Body of pancreas (tissue), 4 donors: ENCODE measurements at regions not wholly inside any gene's neighbourhood (a gene's known extent, or its start where the extent isn't known, plus 50 kb on each side); places are given as distances from the start of the nearest gene placed in this dataset.

Experiments used
- ATAC-seq: fragments of 150-250 bp; one replicate; pipeline ENCODE4 v1.9.1; 2016
- DNase-seq, 4 donors: peaks; one replicate each; pipeline ENCODE4 v3.0.0-alpha.2; 2019
- H3K27ac ChIP-seq, 4 donors: fragments of 200-600 bp; sonication (generic); 1 replicate in 3 of 4; 2 replicates in 1 of 4; pipeline versions ENCODE4 v1.5.1 to v1.6.1; 2016 to 2019; ENCODE audit warnings: mild to moderate bottlenecking in 1 of 4, mixed read lengths in 1 of 4, moderate library complexity in 1 of 4
- H3K27me3 ChIP-seq, 2 donors: fragments of 200-600 bp; sonication (generic); one replicate each; pipeline ENCODE4 v1.6.0; 2016; ENCODE audit warnings: mild to moderate bottlenecking in 1 of 2
- H3K36me3 ChIP-seq, 2 donors: fragments of 200-600 bp; sonication (generic); replicated peaks in 1 of 2; 2 replicates each; pipeline ENCODE4 v1.5.1; 2016; ENCODE audit warnings: low read depth in 2 of 2; ENCODE audit not compliant: insufficient read depth in 1 of 2
- H3K4me1 ChIP-seq: fragments of 200-600 bp; sonication (generic); one replicate; pipeline ENCODE4 v1.6.0; 2016
- H3K4me3 ChIP-seq, 2 donors: fragments of 200-600 bp; sonication (generic); 1 replicate in 1 of 2; 2 replicates in 1 of 2; pipeline ENCODE4 v1.5.1; 2016 to 2019
- H3K9me3 ChIP-seq, 3 donors: fragments of 200-600 bp; sonication (generic); 1 replicate in 2 of 3; 2 replicates in 1 of 3; pipeline ENCODE4 v1.5.1; 2016
- POLR2A ChIP-seq, 3 donors: fragments of 450-650 bp; IDR thresholded peaks; one replicate each; pipeline ENCODE4 v1.6.1; 2016; ENCODE audit warnings: antibody characterized with exemption in 3 of 3, mild to moderate bottlenecking in 2 of 3
- WGBS, 2 donors: methylation state at CpG; one replicate each; pipeline ENCODE4 v1.1.5; 2017; 5-methylcytosine and 5-hydroxymethylcytosine counted together
- intact Hi-C: fragments of 100-400 bp; cut with DNase I; formaldehyde crosslinking; loops from one replicate; pipeline ENCODE4 v1.15.1; 2023
- TF ChIP-seq, protein P1 (sequence below), 7 experiments: fragments of 450-650 bp in 4 of 7; fragments of 200-600 bp in 3 of 7; sonication (generic) in 3 of 7; IDR thresholded peaks; one replicate each; pipeline ENCODE4 v1.5.1; 2016 to 2019; ENCODE audit warnings: antibody characterized with exemption in 7 of 7

DNA sequence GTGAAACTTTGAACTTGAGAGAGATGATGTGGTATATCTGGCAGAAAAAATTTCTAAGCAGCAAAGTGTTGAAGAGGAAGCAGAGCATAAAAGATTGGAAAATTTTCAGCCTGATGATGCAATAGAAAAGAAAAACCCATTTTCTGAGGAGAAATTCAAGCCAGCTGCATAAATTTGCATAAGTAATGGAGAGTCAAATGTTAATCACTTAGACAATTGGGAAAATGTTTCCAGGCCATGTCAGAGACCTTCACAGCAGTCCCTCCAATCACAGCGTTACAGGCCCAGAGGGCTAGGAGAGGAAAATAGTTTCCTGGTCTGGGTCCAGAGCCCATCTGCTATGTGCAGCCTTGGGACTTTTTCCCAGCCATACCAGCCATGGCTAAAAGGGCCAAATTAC lies 469.0 kb upstream of the FOXG1 start:
- Histone ChIP-seq H3K4me3 (no peak overlapping the region), H3K27ac (no peak overlapping the region), H3K9me3 (no peaks in the 10 kb centered on the region), H3K36me3 (no peaks in the 10 kb centered on the region), H3K4me1 (no peaks in the 10 kb centered on the region), H3K27me3 (no peaks in the 10 kb centered on the region)
- DNase-seq (no peak), ATAC-seq (no peak)
- 63 to 70% methylated on average over 1 of the region's 1 CpG for WGBS, 2 donors
- TF ChIP-seq POLR2A (IDR thresholded peaks at IDR 0.05) = no peak
- TF ChIP-seq, protein P1, sequence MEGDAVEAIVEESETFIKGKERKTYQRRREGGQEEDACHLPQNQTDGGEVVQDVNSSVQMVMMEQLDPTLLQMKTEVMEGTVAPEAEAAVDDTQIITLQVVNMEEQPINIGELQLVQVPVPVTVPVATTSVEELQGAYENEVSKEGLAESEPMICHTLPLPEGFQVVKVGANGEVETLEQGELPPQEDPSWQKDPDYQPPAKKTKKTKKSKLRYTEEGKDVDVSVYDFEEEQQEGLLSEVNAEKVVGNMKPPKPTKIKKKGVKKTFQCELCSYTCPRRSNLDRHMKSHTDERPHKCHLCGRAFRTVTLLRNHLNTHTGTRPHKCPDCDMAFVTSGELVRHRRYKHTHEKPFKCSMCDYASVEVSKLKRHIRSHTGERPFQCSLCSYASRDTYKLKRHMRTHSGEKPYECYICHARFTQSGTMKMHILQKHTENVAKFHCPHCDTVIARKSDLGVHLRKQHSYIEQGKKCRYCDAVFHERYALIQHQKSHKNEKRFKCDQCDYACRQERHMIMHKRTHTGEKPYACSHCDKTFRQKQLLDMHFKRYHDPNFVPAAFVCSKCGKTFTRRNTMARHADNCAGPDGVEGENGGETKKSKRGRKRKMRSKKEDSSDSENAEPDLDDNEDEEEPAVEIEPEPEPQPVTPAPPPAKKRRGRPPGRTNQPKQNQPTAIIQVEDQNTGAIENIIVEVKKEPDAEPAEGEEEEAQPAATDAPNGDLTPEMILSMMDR (IDR thresholded peaks at IDR 0.05) = no peak
- intact Hi-C loops = no loop called here

DNA sequence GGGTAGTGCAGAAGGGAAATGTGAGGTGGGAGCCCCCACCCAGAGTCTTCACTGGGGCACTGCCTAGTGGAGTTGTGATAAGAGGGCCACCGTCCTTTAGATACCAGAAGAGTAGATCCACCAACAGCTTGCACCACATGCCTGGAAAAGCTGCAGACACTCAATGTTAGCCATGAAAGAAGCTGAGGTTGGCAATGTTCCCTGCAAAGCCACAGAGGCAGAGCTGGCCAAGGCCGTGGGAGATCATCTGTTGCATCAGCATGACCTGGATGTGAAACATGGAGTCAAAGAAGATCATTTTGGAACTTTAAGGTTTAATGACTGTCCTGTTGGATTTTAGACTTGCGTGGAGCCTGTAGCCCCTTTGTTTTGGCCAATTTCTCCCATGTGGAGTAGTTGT lies 468.4 kb upstream of the FOXG1 start:
- no peak for TF ChIP-seq POLR2A (IDR thresholded peaks at IDR 0.05)
- TF ChIP-seq, protein P1 (IDR thresholded peaks at IDR 0.05) = no peak
- DNase-seq = no peak
- no peak overlapping the region for H3K4me3 ChIP-seq
- no peak for ATAC-seq
- H3K36me3 ChIP-seq = no peaks in the 10 kb centered on the region
- no peaks in the 10 kb centered on the region for H3K4me1 ChIP-seq
- H3K9me3 ChIP-seq = no peaks in the 10 kb centered on the region
- H3K27me3 ChIP-seq = no peaks in the 10 kb centered on the region
- H3K27ac ChIP-seq = no peak overlapping the region
- WGBS, 2 donors = 55 to 82% methylated on average over 3 of the region's 3 CpGs
- intact Hi-C loops = no loop called here

DNA sequence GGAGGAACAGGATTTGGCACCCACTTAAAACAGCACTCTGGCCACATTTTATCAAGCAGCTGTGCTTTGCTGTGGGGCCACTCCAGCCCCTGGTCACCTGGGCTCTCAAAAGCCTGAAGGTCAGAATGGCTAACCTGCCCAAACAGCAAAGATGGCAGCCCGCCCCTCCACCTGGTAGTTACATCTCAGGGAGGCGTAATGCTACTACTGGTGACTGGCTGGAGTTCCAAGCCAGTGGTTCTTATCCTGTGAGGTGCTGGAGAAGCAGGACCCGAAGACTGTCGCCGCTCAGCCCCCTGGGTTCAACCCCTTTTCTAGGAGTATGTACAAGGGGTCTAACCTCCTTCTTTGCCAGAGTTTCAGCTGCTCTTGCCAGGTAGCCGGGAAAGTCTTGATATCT lies 467.4 kb upstream of the FOXG1 start:
- Histone ChIP-seq H3K4me3 (no peak overlapping the region), H3K9me3 (no peaks in the 10 kb centered on the region), H3K36me3 (no peaks in the 10 kb centered on the region), H3K27me3 (no peaks in the 10 kb centered on the region), H3K27ac (no peak overlapping the region), H3K4me1 (no peaks in the 10 kb centered on the region)
- TF ChIP-seq, protein P1 (IDR thresholded peaks at IDR 0.05) = no peak
- TF ChIP-seq POLR2A (IDR thresholded peaks at IDR 0.05) = no peak
- WGBS, 2 donors = 41 to 66% methylated on average over 2 to 6 of the region's 6 CpGs
- DNase-seq = no peak
- no peak for ATAC-seq
- intact Hi-C loops = no loop called here

DNA sequence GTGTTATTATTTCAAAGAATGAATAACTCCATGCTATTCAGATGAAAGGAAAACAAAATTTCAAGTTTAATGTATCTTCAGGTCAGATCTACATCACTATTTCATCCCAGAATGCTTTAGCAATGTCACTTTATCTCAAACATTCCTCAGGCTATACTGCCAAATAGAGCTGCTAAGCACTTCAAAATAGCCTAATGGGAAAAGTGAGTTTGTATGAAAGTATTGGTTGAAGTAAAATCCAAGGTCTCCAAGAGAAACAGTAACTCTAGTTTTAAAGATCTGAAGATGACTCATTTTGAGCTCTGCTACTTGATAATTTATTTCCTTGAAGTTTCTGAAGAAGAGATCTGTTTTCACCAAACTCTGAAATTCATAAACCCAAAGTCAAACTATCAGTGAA lies 466.2 kb upstream of the FOXG1 start:
- ATAC-seq (no peak), DNase-seq (no peak)
- H3K4me3 ChIP-seq = no peak overlapping the region
- H3K4me1 ChIP-seq = no peaks in the 10 kb centered on the region
- H3K9me3 ChIP-seq = no peaks in the 10 kb centered on the region
- TF ChIP-seq, protein P1 (IDR thresholded peaks at IDR 0.05) = no peak
- no peak for TF ChIP-seq POLR2A (IDR thresholded peaks at IDR 0.05)
- no peaks in the 10 kb centered on the region for H3K36me3 ChIP-seq
- intact Hi-C loops = no loop called here
- no peak overlapping the region for H3K27ac ChIP-seq
- no peaks in the 10 kb centered on the region for H3K27me3 ChIP-seq

DNA sequence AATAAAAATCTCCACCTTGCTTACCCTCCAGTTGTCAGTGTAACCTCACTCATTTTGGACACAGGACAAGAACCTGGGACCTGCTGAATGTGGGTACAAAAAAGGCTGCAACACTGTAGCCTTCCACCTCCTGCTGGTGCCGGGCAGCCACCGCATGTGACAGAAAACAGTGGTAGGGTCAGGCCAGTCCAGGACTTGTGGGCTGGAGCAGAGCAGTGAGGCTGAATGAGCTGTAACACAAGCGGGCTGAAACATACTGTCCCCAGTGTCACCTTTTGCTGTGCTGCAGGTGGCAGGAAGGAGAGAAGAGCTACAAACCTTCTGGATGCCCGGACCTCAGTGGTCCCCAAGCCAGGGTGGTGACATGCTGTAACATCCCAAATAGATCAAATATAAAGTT lies 465.4 kb upstream of the FOXG1 start:
- 58 to 88% methylated on average over 4 of the region's 4 CpGs for WGBS, 2 donors
- no peaks in the 10 kb centered on the region for H3K4me1 ChIP-seq
- no peaks in the 10 kb centered on the region for H3K36me3 ChIP-seq
- intact Hi-C loops = no loop called here
- H3K4me3 ChIP-seq = no peak overlapping the region
- no peak for DNase-seq
- TF ChIP-seq, protein P1 (IDR thresholded peaks at IDR 0.05) = no peak
- no peak for TF ChIP-seq POLR2A (IDR thresholded peaks at IDR 0.05)
- ATAC-seq = no peak
- H3K27ac ChIP-seq = no peak overlapping the region
- H3K27me3 ChIP-seq = no peaks in the 10 kb centered on the region
- no peaks in the 10 kb centered on the region for H3K9me3 ChIP-seq
